GM19238 (cell line): ENCODE measurements at regions not wholly inside any gene's neighbourhood (a gene's known extent, or its start where the extent isn't known, plus 50 kb on each side); places are given as distances from the start of the nearest gene placed in this dataset.
"Not testable (repeated sequence)": the region's sequence is repeated elsewhere in the genome, so short reads cannot be mapped to it uniquely, and the experiment has no call there.

Source experiments
- DNase-seq: peaks from one replicate; pipeline ENCODE4 v3.0.0; 2011; ENCODE audit warnings: low spot score; ENCODE audit not compliant: insufficient read length

GRCh38 chr6:134676307-134677281 is 273.3 kb downstream of the ALDH8A1 start:
- DNase-seq = no peak

- DNase-seq = no peak
Measured at GRCh38 chr6:134675110-134676054, 274.5 kb downstream of the ALDH8A1 start.

- DNase-seq = no peak
Measured at GRCh38 chr6:134674562-134674961, 275.3 kb downstream of the ALDH8A1 start.

GRCh38 chr6:134669485-134669884 is 280.4 kb downstream of the ALDH8A1 start:
- DNase-seq = no peak

- DNase-seq = no peak
Measured at GRCh38 chr6:134667111-134667510, 282.8 kb downstream of the ALDH8A1 start.

- no peak for DNase-seq
Measured at GRCh38 chr6:134666125-134666524, 283.8 kb downstream of the ALDH8A1 start.

- DNase-seq = no peak
Measured at GRCh38 chr6:134665029-134665723, 284.7 kb downstream of the ALDH8A1 start.

DNA sequence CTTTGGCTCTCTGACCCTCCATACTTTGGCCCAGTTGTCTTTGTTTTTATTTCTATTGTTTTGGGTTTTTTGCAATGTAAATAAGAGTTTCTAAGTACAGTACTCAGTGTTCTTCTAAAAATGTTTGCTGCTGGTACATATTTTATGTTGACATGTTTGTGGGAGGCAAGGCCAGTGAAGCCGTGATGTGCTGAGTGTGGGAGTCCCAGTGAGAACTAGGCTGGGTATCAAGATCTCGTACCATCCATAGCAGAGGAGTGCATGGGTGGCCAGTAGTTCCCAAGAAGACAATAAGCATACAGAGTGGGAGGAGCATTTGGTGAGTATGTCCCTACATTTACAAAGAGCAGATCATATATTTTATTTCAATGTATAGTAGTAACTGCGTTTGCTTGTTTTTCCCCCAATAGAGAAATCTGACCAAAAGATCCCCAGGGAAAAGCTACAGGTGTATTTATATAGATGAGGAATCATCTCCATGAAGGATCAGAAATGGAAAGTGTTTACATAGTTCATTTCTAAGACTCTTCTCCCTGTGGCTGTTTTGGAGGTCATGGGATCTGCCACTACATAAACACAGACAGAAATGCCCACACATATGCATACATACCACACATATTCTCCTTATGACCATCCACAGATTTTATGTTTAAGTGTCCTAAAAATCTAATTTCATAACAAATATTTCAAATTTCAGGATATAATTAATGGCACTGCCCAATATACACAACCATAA is 285.9 kb downstream of the ALDH8A1 start:
- no peak for DNase-seq

DNA sequence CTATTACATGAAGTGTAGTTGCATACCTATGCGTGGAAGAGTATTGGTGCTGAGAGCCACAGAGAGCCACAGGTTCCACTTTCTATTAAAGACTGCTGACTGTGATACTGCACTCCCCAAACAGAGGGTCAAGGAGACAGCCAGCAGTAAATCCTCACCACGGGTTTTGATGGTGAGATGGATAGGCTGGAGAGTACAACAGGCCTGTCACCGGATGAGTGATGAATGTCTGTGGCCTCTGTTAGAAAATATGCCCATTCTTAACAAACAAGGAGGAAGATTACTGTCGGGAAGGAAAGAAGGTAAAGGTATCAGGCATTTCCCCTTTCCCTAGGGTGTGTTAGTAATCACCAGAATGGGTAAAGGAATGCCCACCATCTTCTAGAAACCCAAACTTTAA is 286.5 kb downstream of the ALDH8A1 start:
- no peak for DNase-seq

DNA sequence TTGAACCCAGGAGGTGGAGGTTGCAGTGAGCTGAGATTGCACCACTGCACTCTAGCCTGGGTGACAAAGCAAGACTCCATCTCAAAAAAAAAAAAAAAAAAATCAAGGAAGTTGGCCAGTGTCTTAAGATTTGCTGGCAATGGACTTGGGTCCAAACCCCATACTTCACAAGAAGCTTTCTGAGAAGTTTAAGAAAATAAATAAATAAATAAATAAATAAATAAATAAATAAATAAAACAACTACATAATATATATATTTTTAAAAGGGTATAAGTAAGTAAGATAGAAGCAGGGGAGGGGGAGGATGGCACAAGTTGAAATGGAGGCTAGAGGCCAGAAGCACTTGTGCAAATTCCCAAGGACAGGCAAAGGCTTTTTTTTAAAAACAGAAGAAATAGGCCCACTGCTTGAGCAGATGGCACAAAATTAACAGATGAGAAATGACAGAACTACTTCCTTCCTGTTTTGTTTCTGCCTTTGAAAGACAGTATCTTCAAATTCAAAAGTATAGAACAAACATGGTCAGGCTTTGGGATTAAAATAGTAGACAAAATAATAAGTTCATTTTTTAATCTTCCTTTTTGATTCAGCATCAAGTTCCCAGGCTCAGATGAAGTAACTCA is 287.7 kb downstream of the ALDH8A1 start:
- DNase-seq = no peak

- DNase-seq = not testable (repeated sequence)
Measured at GRCh38 chr6:134659885-134660284, 290.0 kb downstream of the ALDH8A1 start.

DNA sequence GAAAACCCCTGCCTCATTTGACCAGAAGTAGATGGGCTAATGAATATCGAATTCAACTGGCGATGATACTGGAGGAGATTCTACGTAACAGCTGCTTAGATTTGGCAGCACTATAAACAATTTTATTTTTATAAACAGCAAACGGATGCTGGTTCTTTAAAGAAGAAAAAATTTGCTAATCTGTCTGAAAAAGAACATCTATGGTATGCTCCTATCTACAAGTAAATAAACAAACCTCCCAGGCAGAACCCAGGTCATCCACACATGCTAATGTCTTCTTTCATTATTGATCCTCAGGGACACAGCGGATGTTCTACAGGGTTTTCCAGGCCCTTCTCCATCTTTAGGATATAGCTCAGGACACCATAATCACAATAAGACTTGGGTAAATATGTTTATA is 291.3 kb downstream of the ALDH8A1 start:
- no peak for DNase-seq

GRCh38 chr6:134657751-134658527 is 292.0 kb downstream of the ALDH8A1 start:
- no peak for DNase-seq

DNA sequence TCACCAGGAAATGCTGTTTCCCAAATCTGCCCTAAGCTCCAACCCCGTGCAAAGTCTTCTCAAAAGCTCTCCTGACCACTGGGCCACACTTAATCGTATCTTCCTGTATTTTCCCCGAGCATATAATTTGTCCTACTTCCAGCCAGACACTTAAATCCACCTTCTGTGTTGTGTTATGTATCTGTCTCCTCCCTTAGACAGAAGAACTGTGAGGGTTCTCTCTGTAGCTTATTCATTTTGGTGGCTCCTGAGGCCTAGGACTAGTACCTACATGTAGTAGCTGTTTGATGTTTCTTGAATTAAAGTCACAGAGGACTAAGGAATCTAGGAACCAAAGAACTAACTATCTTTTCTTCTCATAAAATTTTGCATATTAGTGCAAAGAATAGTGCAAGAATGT is 292.6 kb downstream of the ALDH8A1 start:
- DNase-seq = no peak

- DNase-seq = no peak
Measured at GRCh38 chr6:134654751-134655150, 295.1 kb downstream of the ALDH8A1 start.

DNA sequence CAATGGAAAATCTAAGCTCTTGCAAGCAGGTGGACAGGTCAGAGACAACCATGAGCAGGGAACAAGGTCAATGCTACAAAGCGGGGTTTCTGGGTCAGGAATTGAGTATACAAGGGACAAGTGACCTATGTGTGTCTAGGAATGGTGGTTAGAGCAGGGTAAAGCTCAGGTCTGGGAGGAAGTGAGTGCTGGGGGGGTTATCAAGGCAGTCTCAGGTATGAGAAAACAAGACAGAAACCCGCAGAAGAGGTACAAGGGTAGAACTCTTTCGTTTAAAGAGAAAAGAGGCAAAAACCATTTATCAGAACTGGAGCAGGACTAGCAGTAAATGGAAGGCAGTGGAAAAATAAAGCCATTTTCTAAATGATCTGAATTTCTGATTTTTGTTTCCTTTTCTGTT is 298.4 kb downstream of the ALDH8A1 start:
- DNase-seq = no peak

DNA sequence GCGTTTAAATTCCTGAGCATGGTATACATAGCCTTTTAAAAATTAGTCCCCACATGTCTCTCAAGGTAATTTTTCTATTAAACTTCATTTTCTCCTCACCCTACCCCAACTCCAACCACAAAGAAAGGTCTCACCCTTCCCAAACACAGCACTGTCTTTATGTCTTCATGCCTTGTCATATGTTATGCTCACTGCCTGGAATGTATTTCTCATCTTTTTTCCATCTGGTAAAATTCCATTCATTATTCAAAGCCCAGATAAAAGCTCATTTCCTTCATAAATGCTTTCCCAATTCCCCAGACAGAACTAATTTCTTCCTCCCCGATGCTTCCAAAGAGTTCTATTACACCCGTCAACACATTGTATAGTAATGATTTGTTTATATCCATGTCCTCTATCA is 302.0 kb downstream of the ALDH8A1 start:
- no peak for DNase-seq

- no peak for DNase-seq
Measured at GRCh38 chr6:134642819-134643218, 307.1 kb downstream of the ALDH8A1 start.

GRCh38 chr6:134642279-134642678 is 307.6 kb downstream of the ALDH8A1 start:
- DNase-seq = no peak
